HG02943 (cell line): ENCODE measurements at regions not wholly inside any gene's neighbourhood (a gene's known extent, or its start where the extent isn't known, plus 50 kb on each side); places are given as distances from the start of the nearest gene placed in this dataset.
A peak's percentile ranks its signal among the peaks of the same experiment; 100 is the strongest.

Source experiments
- ATAC-seq: cut with Tn5 transposase; IDR thresholded peaks from one replicate; pipeline ENCODE4 v1.9.1; 2021; ENCODE audit warnings: mild to moderate bottlenecking, low read depth, moderate library complexity; ENCODE audit not compliant: unreplicated experiment

GRCh38 chr7:148472406-148472805, 118.2 kb upstream of the C7orf33 start:
- no peak for ATAC-seq

GRCh38 chr7:148473703-148474480, 116.7 kb upstream of the C7orf33 start:
- ATAC-seq: no peak

DNA sequence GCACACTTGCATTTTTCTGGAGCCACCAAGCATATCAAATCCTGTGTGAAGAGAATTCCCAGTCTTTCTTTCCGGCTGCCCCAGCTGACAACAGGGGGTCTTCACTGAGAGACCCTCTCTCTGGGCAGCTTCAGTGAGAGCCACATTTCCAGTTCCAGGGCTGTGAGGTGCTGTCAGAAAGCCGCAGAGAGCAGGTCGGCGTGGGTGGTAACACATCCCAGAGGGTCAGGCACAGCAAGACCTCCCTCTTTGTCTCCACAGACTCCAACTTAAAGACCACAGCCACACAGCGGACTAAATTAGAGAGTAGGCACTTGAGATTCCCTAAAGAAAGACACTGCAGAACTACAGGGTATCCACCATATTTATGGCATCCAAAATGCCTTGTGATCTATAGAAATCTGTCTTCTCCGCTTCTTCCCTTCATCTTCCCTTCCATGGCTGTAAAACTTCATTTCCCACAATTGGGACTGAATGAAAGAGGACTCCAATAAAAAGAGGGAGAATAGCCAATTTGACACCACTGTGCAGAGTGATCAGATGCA, 116.0 kb upstream of the C7orf33 start:
- no peak for ATAC-seq

DNA sequence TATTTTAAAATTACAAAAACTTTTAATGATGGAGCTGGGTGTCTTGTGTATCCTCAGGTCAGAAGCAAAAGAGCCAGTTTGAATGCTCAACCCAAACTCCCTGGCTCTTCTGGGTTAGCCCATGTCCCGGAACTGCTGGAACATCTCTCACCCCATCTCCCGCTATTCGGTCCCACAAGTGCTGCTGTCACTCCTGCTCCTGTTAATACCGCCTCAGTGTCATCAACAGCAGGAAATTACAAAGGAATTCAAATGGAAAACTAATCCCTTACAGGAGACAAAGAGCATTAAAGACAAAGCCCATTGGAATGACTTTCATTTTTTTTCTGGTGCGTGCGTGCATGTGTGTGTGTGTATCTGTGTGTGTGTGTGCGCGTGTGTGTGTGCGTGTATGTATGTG, 112.0 kb upstream of the C7orf33 start:
- no peak for ATAC-seq

DNA sequence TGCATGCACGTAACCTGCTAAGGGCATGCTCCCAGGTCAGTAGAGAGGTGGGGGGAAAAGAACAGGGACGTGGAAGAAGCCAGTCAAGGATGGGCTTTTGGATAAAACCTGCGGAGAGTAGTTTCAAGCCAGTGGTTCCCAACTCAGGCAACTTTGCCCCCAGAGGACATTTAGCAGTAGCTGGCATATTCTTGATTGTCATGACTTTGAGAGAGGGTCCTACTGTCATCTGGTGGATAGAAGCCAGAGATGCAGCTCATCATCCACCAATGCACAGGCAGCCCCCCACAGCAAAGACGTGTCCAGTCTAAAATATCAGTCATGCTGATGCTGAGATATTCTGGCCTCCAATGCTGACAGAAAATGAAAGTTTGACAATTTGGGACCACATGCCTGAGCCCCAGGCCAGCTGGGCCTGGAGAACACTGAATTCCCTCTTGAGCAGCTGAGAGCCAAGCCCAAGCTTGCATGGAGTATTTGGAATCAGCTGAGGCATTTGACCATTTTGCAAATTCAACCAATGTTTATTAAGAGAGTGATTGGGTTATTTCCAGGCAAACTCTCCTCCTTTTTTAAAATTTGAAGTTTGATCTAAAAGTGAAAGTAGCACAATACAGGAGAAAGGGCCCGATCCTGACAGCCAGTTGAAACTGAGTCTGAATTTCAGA, 110.0 kb upstream of the C7orf33 start:
- no peak for ATAC-seq

DNA sequence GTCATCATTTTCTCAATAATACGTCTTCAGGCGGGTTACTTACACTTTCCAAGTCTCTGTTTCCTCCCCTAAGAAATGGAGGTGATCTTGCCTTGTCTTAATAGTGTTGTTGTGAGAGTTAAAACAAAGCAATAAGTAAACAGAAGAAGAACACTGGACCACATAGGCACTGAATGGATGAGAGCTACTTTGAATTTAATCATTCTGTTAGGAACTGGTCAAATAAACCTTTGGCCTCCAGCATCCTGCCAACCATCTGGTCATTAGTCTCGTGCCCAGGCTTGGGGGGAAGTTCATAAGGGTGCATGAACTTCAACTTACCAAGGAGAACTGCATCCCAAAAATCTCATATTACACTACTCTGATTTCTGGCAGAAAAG, 109.4 kb upstream of the C7orf33 start:
- ATAC-seq: no peak

- ATAC-seq: no peak
Observed at GRCh38 chr7:148481971-148482626, 108.5 kb upstream of the C7orf33 start.

DNA sequence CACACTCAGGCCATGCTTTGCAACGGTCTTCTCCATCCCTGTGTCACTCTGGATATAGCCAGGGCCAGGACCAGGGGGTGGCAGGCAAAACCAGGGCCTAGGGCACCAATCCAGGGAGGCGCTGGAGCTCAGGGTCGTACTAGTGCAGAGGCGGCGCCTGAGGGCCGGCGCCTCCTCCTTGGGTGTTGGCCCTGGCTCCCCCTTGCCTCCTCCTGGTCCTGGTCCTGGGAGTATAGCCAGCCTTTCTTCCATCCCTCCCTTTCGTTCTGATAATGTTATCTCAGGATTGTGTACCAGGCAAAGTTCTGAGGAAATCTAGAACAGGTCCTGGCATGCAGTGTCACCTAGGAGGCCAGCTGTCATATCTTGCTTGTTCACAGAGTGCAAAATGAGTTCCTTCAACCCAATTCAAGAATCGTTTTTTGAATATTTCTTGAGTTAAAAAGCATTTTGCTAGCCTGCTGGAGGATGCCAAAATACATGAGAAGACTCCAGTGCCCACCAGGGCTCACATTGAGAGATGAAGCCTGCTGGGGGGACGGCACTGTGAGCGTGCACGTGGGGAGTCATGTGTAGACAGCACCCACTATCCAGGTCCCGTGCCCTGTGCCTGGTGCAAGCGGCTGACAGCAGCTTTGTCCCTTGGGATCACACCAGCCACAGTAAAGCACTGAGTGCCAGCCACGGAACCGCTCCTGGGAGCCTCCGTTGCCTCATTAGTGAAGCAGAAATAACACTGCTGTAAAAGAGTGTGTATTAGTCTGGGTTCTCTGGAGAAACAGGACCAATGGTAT, 106.9 kb upstream of the C7orf33 start:
- ATAC-seq: no peak

DNA sequence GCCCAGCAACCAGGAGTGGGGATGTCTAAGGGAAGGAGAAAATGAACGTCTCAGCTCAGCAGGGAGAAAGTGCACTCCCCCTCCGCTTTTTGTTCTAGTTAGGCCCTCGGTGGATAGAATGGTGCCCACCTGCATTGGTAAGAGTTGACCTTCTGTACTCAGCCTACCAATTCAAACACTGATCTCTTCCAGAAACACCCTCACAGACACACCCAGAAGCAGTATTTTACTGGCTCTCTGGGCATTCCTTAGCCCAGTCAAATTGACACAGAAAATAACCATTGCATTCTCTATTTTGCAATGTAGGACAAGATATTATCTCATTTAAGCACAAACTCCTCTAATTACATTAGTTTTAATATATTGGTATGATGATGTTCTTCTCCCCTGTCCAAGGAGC, 106.1 kb upstream of the C7orf33 start:
- ATAC-seq: no peak

DNA sequence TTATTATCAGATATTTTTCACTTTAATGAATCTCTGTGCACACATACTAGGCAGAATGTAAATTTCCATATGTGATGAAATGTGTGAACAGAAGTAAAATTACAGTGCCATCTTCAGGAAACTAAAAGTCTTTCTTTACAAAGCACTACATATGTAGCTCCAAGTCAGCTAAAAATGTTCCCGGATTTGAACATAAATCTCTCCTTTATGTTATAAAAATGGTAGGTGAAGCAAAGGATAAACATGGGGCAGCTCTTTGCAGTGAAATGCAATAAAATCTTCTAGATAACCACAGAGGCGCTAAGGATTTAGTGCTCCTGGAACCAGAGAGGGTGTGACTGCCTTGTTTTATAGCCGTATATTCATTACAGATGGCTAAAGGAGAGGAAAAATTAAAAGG, 104.9 kb upstream of the C7orf33 start:
- no peak for ATAC-seq

DNA sequence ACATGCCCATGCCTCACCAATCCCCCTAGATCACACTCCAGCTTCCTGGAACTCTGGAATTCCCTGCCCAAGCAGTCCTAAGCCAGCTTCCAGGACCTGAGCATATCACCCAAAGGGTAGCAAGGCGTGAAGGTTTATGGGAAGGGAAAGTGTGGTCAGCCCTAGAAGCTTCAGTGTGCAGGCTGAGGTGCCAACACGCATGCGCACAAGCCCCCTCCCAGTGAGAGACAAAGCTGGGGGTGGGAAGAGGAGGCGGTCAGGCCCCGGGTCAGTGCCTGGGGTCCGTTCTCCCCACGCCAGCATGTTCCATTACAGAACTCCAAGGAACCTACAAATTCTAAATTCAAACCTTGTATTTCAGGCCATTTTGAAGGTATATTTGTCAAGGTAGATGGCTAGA, 103.6 kb upstream of the C7orf33 start:
- no peak for ATAC-seq

DNA sequence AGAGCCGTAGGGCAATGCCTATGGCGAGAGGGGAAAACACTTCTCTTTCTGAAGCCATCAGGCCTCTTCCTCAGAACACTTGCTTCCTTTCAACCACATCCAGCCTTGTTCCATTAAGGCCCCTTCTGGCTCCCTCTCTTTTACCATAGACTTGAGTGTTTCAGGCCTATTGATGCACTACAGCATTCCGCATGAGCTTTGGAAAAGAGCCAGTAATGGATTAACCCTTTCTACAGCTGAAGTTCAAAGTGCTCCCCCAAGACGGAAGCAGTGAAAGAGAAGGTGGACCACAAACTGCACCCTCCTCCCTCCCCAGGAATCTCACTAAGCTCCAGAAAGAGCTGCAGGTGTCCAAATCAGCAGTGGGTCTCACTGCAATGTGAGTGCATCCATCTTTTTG, 102.7 kb upstream of the C7orf33 start:
- ATAC-seq: no peak

DNA sequence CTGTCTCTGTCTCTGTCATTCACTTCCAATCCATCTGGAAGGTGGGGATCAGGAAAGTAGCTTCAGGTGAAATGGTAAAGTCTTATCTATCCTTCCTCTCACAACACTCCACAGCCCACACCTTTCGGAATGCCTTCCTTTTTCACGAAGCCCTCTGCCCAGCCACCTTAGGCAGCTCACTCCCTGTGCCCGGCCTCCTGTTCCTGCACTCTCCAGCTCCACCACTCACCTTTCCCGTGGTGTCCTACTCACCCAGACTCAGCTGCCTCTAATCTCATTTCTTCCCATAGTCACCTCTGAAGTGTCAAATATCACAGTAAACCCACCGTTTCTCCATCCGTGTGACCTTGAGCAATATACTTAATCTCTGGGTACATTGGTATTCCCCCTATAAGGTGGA, 100.9 kb upstream of the C7orf33 start:
- ATAC-seq: no peak

GRCh38 chr7:148492157-148492860, 98.3 kb upstream of the C7orf33 start:
- no peak for ATAC-seq

DNA sequence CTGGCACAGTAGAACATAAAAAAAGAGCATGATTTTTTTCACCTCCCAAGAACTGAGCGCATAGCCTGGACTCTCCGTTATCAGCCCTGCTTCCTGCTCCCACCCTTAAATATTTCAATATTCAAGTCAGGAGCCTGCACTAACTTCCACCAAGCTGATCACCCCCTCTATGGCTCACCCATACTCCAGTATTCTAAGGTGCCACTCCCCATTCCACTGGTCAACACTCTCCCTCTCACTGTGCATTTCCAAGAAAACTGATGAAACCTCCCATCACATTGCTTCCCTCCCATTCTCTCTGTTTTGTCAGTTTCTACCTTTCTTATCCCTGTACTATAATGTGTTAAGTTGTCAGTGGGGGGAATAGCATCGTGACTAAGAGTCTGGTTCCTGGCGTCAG, 95.0 kb upstream of the C7orf33 start:
- ATAC-seq: no peak

DNA sequence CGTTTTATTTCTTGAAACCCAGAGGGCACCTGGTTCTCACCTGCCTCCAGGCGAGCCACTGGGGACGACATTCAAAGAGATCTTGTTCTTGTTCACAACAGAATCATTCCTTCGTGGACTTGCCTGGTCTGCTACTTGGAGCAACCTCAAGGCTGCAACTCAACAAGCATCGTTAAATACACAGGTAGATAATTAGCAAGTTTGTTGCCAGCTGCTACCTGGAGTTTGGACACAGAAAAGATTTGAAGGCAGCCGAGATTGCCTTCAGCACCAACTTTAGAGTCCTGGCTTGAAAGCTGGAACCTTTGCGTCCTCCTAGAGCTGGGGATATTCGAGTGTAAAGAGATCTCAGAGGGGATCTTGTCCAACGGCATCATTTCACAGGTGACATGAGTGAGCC, 89.6 kb upstream of the C7orf33 start:
- ATAC-seq: no peak

DNA sequence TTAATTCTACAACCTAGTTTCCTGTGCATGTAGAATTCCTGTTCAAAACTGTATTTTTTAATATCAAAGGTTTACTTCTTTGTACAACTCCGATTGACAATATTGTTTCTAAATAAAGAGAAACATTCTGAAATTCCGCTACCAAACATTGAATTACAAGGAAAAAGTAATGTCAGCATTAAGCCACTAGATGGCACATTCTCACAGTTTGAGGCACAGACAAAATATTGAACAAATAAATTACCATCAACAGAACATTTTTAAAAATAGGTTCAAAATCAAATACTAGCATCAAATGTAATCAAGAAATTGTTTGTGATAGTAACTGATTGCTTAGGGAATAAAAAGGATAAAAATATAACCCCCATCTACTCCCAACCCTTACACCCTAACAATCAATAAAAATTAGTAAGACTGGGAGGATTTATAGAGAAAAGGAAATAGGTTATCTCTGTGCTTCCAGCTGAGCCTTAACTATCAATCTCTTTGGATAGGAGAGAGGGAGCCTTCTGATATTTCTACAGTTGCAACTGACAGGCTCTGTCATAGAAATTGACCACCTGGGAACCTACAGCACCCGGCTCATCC, 86.6 kb upstream of the C7orf33 start:
- no peak for ATAC-seq

GRCh38 chr7:148505645-148506375, 84.8 kb upstream of the C7orf33 start:
- no peak for ATAC-seq

GRCh38 chr7:148507064-148507573, 83.4 kb upstream of the C7orf33 start:
- ATAC-seq: peak; percentile 92
